ENCODE measurements at regions not wholly inside any gene's neighbourhood (a gene's known extent, or its start where the extent isn't known, plus 50 kb on each side); places are given as distances from the start of the nearest gene placed in this dataset.

DNA sequence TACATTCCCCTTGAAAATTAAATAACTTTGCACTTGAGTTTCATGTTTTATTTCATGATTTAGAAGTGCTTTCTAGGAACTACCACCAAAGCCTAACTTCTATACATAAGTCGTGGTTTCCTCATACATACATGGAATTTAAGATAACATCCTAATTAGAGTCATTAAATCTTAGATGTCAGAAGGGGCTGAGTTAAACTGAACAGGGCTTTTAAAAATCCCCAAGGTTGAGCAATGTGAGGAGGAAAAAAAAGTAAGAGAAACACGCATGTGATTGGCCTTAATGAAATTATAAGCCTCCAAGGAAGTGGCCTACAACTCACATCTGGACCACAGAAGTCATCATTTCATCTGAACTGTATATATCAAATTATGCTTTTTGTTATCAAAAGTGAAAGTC lies 303.1 kb upstream of the SEMA6D start:
- H3K4me3 ChIP-seq (ENCODE audit: low read length): no peak overlapping the region
- DNase-seq (ENCODE audit: low read depth): no peak
- TF ChIP-seq, protein P1, sequence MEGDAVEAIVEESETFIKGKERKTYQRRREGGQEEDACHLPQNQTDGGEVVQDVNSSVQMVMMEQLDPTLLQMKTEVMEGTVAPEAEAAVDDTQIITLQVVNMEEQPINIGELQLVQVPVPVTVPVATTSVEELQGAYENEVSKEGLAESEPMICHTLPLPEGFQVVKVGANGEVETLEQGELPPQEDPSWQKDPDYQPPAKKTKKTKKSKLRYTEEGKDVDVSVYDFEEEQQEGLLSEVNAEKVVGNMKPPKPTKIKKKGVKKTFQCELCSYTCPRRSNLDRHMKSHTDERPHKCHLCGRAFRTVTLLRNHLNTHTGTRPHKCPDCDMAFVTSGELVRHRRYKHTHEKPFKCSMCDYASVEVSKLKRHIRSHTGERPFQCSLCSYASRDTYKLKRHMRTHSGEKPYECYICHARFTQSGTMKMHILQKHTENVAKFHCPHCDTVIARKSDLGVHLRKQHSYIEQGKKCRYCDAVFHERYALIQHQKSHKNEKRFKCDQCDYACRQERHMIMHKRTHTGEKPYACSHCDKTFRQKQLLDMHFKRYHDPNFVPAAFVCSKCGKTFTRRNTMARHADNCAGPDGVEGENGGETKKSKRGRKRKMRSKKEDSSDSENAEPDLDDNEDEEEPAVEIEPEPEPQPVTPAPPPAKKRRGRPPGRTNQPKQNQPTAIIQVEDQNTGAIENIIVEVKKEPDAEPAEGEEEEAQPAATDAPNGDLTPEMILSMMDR (conservative IDR thresholded peaks at IDR 0.05; ENCODE audit: low read length): no peak

DNA sequence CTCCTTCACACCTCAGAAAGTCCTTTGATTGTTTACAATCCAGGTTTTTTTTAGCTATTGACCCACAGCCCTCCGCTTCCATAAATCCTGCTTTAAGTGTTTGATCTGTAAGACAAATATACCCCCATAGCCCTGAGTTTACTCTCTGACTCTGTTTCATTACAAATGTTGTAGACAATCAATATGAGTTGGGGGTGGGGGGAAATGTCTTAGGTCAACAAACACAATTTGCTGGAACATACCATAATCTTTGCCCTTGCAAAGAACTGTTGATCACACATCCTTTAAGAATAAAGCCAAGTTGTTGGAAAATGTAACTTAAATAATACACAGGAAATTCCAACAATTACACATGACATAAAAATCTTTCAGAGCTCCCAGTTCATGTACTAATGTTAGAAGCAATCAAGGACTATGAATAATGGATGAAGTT lies 301.8 kb upstream of the SEMA6D start:
- TF ChIP-seq, protein P1 (conservative IDR thresholded peaks at IDR 0.05; ENCODE audit: low read length): no peak
- H3K4me3 ChIP-seq (ENCODE audit: low read length): no peak overlapping the region
- no peak for DNase-seq (ENCODE audit: low read depth)

DNA sequence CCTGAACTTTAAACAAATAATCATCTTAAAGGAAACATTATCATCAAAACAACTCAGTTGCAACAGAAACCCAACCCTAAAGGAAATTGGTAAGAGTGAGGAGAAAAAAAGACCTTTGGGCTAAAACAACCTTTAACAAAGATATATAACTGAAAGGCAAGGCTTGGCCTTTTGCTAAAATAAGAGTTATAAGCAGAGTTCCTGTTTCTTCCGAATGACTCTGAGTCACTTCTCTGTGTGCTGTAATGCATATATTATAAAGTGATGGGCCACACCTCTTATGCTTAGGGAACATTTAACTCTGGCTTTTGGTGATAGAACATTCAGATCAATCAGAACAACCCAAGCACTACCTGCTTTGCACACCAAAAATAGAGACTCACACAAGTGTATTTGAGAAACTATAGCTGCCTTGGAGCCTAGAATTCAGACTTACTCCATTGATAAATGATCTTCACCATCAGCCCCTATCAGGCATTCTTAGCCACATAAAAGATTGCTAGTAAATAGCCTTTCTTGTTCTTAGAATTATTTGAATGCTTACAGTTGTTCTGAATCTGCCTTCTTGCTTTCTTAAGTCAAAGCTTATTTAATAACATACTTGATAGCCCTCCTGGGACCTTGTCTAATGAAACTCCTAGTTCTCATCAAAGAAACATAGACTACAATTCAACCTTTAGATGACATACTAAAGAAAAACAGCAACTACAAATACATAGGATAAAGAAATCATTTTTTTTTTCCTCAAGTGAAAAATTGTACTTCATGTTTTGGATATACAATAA lies 294.2 kb upstream of the SEMA6D start:
- H3K4me3 ChIP-seq (ENCODE audit: low read length): no peak overlapping the region
- DNase-seq (ENCODE audit: low read depth): no peak
- TF ChIP-seq, protein P1 (conservative IDR thresholded peaks at IDR 0.05; ENCODE audit: low read length): no peak

DNA sequence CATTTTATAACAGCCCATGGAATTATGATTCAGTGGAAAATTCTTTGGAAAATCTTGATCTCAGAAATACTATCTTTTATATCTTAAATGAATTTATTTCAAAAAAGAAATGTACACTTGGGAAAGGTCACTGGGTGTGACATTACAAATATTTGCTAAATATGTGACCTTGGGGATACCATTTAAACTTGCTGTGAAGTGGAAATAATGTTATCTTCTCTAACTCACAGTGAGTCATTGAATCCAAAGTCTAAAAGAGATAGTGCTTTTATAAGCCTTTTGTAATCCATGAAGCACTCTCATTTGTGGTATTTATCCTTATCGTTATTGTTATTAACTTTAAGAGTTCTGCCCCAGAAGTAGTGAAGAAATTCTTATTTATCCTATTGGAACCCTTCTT lies 289.8 kb upstream of the SEMA6D start:
- H3K4me3 ChIP-seq (ENCODE audit: low read length): no peak overlapping the region
- no peak for DNase-seq (ENCODE audit: low read depth)
- TF ChIP-seq, protein P1 (conservative IDR thresholded peaks at IDR 0.05; ENCODE audit: low read length): no peak

DNA sequence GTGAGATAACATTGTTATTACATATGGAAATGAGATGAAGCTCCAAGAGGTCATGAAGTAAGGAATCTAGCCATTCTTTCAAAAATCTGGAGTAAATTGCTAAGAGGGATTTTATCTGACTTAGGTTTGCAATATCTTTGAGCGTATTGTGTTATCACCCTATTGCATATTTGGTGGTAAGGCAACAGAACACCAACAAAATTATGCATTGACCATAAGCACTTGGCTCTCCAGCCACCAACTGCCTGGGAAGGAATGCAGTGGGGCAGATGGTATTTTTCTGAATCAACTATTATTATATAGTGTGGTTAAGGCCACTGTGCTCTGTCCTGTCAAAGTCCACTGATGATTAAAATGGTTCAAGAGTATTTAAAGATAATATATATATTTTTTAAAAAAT lies 287.9 kb upstream of the SEMA6D start:
- TF ChIP-seq, protein P1 (conservative IDR thresholded peaks at IDR 0.05; ENCODE audit: low read length): no peak
- H3K4me3 ChIP-seq (ENCODE audit: low read length): no peak overlapping the region
- DNase-seq (ENCODE audit: low read depth): peak; percentile 24

DNA sequence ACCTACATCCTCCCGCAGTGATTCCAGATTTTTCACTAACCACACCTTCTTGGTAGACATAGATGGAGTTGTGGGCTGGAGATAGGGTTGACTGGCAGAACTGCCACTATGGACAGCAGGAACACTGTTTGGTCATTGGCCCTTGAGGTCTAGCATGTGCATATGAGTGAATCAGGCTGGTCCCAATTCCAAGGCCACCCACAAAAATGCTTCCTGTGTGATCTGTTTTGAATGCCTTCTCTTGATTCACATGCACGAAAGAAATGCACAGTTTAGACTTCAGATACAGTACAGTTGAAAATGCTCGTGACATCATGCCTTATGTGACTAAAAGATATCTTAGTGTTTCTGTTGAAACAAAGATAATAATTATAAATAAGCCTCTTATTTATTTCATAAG lies 285.8 kb upstream of the SEMA6D start:
- H3K4me3 ChIP-seq (ENCODE audit: low read length): no peak overlapping the region
- TF ChIP-seq, protein P1 (conservative IDR thresholded peaks at IDR 0.05; ENCODE audit: low read length): no peak
- peak; percentile 80 for DNase-seq (ENCODE audit: low read depth)

DNA sequence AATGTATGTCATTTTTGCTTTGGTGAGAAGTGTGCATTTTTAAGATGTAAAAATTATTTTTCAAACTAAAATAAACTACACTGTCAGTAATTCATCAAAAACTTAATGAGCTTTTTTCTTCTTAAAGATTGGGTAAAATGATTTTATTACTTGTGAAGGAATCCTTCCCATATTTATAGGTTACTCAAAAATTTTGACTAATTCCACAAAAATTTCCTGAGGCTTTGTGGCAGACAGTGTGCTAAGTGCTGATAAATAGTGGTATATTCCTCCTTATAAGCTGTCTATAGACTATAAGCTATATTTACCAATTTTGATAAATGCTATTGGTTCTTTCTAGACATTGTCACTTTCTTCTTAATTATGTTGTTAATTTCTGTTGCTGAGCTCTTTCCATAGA lies 284.5 kb upstream of the SEMA6D start:
- TF ChIP-seq, protein P1 (conservative IDR thresholded peaks at IDR 0.05; ENCODE audit: low read length): no peak
- no peak overlapping the region for H3K4me3 ChIP-seq (ENCODE audit: low read length)
- peak; percentile 32 for DNase-seq (ENCODE audit: low read depth)
